Endothelial cell of hepatic sinusoid (primary cell): ENCODE measurements at regions not wholly inside any gene's neighbourhood (a gene's known extent, or its start where the extent isn't known, plus 50 kb on each side); places are given as distances from the start of the nearest gene placed in this dataset.

Experiments used
- in situ Hi-C: cut with HindIII; loops from 2 replicates; pipeline ENCODE4 v1.10.0; 2017; ENCODE audit warnings: low sequenced_read_pairs

DNA sequence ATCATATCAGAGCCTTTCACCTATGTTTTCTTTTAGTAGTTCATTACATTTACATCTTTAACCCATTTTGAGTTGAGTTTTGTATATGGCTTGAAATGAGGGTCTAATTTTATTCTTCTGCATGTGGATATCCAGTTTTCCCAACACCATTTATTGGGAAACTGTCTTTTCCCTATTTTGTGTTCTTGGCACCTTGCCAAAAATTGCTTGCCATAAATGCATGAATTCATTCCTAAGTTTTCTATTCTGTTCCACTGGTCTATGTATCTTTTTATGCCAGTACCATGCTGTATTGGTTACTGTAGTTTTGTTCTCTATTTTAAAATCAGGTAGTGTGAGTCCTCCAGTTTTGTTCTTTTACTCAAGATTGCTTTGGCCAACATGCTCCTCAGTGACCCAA lies 144.0 kb upstream of the OBI1 start:
- in situ Hi-C loops: no loop called here

DNA sequence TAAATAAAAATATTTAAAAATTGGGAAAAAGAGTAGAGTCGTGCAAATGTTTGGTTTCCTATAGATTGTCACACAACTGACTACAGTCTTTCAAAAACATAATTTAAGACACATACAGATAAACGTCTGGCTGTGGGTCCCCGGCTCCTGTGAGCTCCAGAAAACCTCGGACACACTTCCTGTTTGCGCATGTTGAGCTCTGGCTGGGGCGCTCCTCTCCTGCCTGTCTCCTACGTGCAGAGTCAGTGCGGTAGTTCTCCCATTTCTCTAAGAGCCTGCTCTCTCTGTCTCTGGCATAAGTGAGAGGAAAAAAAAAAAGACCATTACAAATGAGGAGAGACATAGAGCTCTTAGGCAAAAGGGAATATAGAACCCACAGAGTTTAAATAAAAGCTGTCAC lies 128.2 kb upstream of the OBI1 start:
- in situ Hi-C loops: no loop called here

DNA sequence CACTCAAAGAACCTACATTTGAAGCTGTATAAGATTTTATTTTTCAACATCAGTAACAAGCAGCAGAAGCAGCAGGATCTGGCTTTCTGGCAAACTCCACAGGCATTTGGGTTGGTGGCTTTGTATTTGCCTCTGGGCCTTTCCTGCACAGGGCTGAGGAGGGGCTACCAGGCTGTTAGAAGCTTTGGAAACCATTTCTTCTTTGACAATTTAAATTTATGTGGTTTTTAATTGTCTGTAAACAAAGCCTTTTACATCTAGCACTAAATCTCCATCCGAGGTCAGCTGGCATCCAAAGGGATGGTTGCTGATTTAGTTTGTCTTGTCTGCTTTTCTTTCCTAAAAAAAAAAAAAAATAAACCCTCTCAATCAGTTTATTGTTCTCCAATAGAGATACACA lies 127.5 kb upstream of the OBI1 start:
- in situ Hi-C loops: no loop called here

DNA sequence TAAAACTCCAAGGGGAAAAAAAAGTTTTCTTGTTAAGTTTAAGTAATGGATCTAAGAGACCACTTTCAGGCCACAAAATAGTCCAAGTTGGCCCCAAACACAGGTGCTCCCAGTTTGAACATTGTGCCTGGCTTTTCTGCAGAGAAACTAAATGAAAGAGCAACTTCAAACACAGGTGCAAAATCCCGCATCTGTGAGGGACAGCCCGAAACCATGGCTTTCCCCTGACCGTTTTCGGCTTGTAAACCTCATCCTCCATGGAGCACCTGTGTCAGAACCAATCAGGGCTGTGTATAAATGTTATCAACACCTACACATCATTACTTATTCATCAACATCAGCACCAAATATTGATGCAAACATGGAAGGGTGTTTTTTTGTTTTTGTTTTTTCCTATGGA lies 126.8 kb upstream of the OBI1 start:
- in situ Hi-C loops: no loop called here

DNA sequence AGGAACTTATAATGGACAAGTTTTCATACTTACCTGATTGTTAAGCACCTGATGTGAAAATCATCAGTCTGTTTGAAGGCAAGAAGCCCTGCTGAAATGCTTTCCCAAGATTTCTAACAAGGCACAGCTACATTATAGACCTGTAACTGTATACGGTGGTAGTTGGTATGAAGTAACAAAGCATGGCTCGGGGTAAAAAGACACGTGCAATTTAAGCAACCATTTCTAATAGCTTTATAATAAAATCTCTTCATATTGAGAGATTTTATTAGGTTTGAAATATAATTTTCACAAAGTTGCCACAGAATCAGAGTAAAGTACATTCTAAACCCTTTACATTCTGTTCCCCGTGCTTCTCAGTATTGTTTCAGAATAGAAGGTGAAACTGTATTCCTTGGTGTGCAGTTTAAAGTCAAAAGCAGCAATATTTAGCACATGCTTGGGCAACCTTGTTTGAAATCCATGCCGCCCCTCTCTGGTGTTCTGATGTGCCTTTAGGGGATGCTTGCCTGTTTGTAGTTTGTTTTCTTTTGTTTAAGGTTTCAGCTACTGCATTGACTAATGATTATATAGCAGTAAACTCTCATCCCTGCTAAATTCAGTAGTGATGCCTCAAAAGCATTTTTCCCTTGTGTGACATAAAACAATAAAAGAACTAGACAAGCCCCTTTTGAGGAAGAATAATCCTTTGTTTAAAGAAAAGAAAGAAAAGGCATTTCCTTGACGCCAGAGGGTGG lies 125.2 kb upstream of the OBI1 start:
- in situ Hi-C loops: no loop called here

DNA sequence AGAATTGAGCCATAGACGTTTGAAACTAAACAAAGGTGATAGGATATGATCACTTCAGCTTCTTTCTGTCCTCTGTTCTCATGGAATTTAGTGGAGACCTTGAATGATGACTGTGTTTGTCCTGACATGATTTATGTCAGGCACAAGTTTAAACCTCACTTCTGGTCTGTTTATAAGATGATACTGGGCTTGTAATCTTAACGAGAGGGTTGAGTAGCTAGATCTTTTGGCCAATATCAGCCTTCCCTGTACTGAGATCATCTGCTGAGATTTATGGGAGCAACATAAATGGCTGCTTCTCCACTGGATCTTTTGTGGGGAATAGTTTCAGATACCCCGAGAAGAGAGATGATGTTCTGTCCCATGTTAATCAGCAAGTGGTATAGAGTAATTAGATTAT lies 121.8 kb upstream of the OBI1 start:
- in situ Hi-C loops: no loop called here

DNA sequence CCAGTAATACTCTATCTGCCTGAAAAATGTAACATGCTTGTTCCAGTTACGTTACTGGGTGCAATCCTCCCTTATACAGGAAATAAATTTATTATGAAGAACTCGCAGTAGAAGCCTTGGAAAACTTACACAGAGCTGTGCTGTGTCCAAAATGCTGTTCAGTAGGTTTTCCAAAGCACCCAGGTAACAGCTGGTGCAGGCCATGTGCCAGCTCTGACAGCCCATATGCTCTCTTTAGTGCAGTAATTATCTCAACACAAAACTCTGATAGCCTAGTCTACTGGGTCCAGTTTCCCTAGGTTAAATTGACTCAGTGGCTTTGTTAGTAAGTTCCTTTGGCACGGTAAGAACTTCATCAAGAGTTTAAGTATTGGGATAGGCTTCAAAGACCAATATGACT lies 120.7 kb upstream of the OBI1 start:
- in situ Hi-C loops: no loop called here

DNA sequence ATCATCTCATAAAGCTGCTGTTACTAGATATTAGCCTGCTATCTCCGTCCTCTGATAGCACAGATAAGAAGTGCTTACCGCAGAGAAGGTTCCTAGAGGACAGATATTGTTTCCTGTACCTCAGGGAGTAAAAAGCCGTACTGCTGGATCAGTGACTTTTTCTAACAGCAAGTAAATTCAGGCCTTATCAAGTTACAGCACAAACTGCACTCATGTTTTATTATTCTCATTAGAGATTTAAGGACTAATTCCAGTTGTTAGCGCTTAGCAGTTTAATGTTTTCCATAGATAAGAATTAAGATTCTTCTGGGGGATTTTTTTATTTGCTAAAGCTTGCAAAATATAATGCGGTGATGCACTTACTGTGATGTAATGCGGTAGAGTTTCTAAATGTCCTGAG lies 119.0 kb upstream of the OBI1 start:
- in situ Hi-C loops: no loop called here

DNA sequence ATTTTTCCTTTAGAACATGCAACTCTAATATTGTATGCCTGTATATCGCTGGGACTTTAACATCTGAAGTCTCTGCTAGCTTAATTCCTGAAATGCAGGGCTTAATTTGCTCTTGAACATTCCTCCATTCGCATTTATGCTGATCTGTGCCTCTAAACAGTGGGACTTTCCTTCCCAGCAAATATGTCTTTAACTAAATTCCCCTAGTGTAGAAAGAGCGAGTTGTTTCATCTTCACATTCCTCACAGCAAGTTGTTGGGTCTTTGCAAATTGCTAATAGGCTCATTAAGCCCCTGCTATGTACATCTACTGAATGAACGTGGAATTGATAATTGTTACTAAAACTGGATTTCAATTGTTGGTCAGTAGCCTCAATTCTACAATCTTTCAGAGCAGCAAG lies 118.4 kb upstream of the OBI1 start:
- in situ Hi-C loops: no loop called here

DNA sequence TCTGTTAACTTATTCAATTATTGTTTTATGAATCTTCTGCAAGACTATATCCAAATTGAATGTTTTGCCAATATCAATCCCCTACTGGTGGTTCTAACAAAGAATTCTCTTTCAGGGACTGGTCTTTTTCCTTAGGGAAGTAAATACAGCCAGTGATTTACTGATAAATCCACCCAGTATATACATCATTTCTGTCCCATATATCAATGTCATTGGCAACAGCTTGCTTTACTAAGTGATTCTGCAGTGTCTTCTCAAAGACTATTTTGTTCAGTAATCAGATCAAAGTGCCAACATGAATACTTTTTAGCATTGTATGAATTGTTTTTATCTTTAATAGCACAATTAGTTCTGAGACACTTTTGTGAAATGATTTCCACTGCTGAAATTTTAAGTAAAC lies 114.0 kb upstream of the OBI1 start:
- in situ Hi-C loops: no loop called here

DNA sequence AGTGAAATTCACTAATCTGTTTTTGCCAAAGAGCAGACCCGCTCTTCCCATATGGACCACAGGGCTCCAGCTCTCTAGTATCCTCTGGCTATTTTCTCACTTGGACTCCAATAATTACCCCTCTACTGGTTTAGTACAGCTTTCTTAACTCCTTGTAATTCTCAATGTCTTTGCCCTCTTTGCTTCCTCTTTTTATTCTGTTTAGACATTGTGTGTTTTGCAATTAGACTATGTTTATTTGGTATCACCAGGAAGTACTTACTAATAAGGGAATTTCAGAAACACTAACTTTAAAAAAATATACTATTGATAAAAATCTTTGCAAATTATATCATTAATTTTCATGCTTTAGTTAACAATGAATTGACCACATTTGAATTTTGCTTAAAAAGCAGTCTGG lies 111.6 kb upstream of the OBI1 start:
- in situ Hi-C loops: no loop called here

DNA sequence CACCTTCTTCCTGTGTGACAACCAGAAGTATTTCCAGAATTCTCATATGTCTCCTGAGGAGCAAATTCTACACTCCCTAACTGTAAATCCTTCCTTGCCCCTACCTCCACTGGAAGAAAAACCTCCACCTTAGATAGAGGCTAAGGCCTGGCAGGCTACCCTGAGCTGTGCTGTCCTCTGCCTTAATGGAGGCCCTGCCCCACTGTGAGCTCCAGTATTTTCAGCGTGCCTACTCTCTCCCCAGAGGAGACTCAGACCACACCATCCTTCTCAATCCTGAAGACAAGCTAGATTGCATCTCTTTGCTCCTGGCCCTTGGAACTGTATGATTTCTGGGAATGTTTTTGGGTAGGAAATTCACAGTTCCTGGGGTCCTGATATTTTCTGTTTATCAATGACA lies 110.0 kb upstream of the OBI1 start:
- in situ Hi-C loops: no loop called here

DNA sequence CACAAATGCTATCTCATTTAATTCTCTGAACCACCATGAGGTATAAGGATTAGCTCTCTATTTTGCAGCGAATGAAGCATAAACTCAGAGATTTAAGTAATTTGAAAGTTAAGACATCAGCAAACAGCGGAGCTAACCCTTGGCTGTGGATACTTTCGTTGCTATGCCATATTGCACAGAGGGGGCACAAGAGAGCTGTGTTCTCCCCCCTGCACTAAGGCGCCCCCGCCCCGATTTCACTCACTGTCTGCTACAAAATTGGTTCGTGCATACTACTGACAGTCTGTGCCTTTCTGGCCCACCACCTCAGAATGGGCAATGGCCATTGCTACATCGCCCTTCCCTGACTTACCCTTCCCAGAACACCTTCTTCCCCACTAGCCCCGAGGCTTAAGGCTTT lies 105.7 kb upstream of the OBI1 start:
- in situ Hi-C loops: no loop called here

DNA sequence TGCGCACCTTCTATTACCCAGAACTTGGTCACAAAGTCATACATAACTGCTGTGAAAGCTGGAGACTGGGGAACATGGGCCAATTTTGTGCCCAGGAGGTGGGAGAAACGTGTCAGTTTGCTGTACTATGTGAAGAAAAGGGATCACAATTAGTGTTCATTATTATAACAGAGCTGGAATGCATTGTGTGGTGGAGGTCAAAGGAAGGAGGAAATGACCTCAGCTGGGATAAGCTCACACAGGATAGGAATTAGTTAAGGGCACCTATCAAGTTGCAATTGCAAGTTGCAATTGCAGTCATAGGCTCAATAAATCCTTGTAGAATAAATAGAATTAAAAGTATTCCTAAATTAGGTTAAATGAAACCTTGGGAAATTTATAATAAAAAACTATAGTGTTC lies 103.9 kb upstream of the OBI1 start:
- in situ Hi-C loops: no loop called here

DNA sequence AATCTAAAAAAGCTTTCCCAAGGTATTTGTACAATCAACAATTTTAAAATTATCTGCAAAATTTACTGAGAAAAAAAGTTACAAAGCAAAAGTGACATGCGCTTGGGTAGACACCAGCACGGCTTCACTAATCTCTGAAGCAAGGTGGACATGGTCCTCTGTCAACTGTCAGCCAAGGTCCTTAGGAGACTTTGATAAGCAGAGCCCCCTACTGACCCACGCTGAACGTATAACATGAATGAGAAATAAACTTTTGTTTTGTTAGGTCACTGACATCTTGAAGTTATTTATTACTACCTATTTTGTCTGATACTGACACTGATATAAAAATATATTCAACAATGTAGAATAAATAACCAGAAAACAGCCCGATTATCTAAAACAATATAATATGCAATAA lies 100.7 kb upstream of the OBI1 start:
- in situ Hi-C loops: loop anchor here (5.0 kb wide), 1 partner anchor 42 kb away; no protein-coding TSS in a partner anchor

DNA sequence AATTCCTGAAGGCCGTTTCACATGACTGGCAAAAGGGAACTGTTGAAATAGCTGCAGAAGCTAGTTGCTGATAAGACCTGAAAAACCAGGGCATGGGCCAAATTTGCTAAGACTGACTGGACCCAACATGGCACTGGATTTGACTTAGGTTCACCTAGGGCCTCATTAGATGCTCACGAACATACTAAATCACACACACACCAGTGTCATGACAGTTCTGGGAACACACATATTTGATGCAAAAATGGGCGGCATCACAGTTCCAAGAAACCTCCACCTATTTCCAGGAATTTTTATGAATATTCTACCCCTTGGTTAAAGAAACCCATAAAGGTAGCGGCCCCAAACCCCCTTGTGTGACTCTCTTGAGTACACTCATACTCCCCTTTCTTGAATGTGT lies 99.6 kb upstream of the OBI1 start:
- in situ Hi-C loops: loop anchor here (5.0 kb wide), 1 partner anchor 41 kb away; no protein-coding TSS in a partner anchor

DNA sequence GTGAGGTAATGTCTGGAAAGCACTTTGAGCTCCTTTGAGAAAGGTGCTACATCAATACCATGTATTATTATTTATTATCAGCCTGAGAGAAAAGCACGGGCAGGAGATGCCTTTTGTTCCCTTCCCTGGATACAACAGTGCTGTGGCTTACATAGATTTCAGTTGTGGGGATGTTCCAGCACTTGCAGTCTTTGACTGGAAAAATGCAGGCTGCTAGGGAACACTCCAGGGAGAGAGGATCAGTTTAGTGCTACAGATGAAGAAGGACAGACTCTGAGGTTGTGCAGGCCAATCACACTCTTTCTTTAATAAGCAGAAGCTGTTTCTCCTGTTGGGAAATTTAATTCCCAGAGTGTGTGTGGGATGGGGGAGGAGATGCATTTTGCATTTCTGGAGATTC lies 94.5 kb upstream of the OBI1 start:
- in situ Hi-C loops: no loop called here

DNA sequence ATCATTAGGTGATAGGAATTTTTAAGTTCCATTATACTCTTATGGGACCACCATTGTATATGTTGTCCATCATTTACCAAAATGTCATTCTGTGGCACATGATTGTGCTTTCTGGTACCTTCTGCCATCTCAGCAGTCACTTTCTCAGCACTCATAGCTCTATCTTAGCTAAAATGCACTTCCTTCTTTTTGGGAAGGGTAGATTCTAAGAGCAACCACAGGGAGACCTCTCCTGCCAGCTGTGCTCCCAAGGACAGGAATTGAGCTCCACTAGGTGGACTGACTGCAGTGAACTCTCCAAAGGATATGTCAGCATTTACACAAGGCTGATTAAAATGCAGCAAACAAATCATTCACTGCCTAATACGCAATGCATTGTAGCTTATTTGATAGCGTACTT lies 91.8 kb upstream of the OBI1 start:
- in situ Hi-C loops: no loop called here

DNA sequence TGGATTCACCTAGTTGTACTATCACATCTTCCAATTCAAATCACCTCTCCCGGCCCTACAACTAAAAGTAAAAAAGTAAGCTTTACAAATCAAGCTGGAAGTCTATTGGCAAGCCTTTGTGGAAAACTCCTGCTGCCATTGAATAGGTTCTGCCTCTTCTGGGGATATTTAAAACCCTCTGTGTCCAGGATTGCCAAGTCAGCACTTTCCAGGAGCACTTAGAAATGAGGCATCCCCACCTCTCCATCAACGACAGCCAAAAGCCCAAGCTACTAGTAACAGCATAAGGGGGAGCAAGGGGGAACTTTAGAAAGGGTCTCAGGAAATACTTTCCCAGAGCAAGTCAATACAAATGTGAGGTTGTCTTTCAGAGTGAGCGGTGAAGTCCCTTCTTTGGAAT lies 85.0 kb upstream of the OBI1 start:
- in situ Hi-C loops: loop anchor here (5.0 kb wide), 1 partner anchor 98 kb away; no protein-coding TSS in a partner anchor

DNA sequence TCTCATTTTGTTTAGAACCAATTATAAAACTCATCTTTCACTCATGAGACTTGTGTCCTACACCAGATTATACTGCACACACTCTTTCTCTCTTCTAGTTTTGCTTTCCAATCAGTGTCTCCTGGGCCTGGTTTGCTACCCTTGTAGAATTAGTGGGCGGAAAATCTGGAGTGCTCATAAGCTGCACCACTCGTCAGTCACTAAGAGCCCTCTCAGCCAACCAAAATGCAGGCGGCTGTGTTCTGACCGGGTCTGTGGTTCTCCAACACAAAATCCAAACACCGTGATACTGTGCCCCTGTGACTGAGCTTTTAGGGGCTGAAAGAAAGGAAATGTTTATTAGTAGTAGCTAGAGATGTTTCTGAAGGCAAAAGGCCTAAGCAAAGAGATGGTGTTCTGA lies 83.7 kb upstream of the OBI1 start:
- in situ Hi-C loops: loop anchor here (5.0 kb wide), 1 partner anchor 100 kb away; no protein-coding TSS in a partner anchor

DNA sequence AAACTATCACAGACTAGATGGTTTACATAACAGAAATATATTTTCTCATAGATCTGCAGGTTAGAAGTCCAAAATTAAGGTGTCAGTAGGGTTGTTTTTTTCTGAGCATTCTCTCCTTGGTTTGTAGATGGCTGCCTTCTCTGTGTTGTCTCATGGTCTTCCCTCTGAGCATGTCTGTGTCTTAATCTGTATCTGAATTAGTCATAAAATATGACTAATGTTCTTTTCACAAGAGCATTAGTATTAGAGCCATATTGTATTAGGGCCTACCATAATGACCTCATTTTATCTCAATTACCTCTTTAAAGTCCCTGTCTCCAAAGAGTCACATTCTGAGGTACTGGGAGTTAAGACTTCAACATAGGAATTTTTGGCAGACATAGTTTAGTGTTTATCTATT lies 77.2 kb upstream of the OBI1 start:
- in situ Hi-C loops: no loop called here

DNA sequence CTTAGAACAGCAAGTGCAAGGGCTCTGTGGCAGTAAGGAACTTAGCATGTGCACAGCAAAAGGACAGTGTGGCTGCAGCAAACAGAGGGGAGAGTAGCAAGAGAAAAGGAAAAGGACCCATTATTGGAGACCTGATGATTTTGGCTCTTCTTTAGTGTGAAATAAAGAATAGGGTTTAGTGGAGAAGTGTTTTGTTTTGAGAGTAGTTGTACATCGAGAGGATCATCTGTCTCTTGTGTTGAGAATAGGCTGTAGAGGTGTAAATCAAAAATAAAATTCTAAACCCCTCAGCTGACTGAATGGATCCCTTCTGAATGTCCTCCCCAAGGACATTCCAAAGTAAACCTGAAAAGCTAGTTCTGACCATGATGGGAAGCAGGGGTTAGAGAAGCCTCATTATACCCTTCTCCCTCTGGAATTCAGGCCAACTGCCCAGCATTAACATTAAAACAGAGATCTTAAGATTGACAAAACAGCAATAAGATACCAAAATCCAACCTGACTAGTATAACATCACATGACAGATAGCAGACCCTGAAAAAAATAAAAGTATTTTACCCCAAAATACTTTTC lies 73.6 kb upstream of the OBI1 start:
- in situ Hi-C loops: no loop called here

DNA sequence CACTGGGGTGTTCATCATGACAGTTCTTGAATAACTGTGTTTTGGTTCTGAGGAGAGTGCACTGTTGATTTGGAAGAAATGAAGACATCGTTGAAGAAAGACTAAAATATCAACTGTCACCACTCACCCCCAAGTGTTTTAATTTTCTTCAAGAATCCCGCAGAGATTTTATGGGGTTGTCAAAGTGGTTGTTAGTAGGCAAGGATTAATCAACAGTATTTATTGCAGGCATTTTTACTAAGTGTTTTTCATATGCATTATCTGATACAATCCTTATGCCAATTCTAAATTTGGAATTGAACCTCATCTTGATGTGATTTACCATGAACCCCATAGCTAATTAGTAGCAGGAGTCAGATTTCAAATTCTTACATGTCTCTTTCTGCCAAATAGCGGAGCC lies 63.7 kb upstream of the OBI1 start:
- in situ Hi-C loops: no loop called here
